ENCODE measurements at regions not wholly inside any gene's neighbourhood (a gene's known extent, or its start where the extent isn't known, plus 50 kb on each side); places are given as distances from the start of the nearest gene placed in this dataset.

- TF ChIP-seq CTCF (conservative IDR thresholded peaks at IDR 0.05) (no peak), EZH2 (IDR thresholded peaks at IDR 0.05; ENCODE audit: low read depth) (no peak)
These were observed 246.4 kb upstream of the LRIG1 start for GRCh38 chr3:66747261-66747660.
